Fibroblast of gingiva (primary cell): ENCODE measurements at regions not wholly inside any gene's neighbourhood (a gene's known extent, or its start where the extent isn't known, plus 50 kb on each side); places are given as distances from the start of the nearest gene placed in this dataset.
A peak's percentile ranks its signal among the peaks of the same experiment; 100 is the strongest.

Experiments
- DNase-seq: peaks from one replicate; pipeline ENCODE4 v3.0.0-alpha.2; 2011; ENCODE audit warnings: low read depth

DNA sequence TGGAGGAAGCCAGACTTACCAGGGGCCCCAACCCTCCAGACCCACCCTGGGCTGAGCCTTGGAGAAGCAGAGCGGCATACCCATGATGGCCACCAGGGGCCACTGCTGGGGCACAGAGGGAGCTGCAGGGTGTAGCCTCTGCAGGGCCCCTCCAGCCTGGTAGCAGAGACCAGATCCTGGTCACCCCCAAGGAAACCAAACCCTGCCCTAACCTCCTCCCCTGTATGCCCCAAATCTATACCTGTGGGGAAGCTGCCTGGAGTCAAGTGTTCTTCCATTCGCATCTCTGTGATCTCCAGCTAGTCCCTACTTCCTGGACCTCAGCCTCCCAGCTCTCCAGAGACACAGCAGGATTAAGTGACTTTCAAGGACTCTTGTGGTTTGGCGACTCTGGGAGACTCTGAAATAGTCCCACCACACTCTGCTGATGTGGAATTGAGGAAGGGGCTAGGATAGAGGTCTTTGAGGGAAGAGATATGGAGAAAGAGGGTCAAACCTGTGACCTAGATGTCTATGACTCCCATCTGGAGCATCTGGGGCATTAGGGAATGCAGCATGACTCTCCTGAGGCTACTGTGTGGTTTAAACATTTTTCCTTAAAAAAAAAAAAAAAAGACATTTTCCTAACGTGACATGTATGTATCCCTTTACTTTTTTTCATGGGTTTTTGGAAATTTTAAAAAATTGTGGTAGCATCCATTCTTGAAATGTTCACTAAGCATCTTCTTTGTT lies 119.2 kb upstream of the IPO9 start:
- DNase-seq = peak; percentile 45

DNA sequence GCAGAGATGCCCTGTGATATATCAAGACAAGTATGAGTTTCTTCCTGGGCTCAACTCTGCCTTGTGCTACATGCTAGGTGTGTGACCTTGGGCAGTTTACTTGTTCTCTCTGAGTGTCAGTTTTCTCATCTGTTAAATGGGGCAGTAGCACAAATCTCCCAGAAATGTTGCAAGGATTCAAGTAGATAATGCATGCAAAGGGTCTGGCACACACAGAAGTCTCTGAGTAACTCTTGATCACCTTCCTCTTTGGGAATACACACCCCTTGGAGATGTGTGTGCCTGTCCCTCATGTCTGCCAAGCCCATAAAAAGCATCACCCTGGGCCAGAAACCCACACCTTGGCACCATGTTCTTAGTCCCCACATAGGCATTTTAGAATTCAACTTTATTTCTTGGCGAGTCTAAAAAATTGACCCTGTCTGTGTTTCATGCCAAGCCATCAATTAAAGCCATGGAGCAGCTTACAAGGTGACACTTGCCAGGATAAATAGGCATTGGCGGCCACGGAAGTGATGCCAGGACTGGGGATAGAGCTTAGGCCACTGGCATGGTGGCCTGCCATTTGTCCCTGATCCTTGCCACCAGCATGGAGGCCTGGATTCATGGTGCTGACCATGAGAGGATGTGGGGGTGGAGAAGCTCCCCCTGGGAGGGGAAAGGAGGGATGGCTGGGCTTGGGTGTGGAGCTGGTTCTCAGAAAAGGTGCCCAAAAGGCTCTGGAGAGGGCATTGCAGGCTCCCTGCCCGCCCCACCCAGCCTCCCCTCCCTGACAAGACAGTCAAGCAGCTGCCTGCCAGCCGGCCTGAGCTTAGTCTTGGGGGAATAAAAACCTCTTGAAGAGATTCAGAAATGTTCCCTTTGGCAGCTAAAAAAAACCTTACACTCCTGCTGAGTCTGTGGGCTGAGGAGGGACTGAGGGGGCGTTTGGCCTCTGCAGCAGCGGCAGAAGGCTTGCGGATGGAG lies 118.0 kb upstream of the IPO9 start:
- DNase-seq = peak; percentile 40

DNA sequence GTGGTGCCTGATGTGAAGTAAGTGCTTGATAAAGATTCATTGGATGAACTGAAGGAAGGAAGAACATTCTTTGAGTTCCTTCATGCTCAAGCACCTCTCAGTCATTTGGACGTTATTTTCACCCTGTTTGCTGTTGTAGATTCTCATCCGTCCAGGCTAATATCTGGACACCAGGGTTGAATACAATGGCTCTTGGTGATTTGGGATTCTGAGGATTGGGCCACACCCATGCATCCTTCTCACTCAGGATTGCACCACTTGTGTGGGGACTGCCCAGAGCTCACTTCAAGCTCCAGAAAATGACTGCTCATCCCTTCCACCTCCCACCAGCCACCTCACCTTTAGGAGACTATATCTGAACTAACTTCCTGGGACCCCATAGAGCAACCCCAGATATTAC lies 117.1 kb upstream of the IPO9 start:
- peak; percentile 44 for DNase-seq

DNA sequence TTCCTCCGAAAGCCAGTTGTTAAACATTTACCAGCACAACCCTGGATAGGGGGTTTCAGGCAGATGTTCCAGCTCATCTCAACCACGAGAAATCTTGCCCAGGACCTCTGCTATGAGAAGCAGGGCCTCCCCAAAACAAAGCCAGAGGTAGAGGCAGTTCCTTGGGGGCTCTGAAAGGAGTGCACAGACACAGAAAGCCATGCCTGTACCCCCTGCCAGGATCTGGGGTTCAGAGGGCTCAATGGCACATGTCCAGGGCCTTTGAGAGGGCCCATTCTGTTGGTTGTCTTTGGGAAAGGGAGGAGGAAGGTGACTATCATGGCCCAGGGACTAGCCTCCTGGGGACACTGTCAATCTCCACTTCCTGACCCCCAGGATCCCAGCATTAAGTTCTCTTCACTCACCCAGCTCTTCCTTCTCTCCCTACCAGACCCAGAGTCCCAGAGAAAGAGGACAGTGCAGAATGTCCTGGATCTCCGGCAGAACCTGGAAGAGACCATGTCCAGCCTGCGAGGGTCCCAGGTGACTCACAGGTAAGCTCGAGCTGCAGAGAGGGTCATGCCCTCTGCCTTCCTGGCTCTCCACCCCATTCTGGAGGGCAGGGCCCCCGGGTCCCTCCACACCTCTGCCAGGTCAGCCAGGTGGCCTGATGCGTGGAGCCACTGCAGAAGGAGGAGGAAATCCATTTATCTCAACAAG lies 116.4 kb upstream of the IPO9 start:
- no peak for DNase-seq

DNA sequence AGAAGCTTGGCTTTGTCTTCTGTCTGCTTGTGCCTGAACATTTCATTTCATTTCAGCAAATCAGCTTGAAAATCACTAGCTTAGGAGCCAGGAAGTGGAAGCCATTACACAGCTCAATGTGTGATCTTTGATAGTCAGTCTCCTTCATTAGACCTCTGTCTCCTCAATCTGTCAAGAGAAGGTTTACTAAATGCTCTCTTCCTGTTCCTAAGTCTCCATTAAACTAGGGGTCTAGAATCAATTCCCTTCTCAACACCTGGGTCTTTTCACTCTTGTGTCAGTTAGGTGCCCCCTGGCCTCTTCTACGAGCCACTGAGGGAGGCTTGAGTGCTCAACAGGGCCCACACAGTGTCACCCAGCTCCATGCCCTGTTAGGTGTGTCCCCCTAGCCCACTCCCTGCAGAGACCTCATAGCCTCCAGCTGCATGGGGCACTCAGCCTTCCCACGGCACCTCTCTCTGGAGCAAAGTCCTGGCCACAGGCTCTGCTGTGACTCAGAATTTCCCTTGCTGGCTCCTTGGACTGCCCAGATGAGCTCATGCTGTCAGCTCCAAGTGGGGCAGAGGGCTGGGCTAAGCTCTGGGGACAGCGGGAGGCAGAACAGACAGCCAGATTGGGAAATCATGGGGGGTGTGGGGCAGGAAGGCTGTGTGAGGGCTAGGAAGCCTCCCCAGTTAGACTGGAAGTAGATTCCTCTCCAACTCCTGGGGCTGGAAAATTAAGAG lies 115.7 kb upstream of the IPO9 start:
- DNase-seq = peak; percentile 100

DNA sequence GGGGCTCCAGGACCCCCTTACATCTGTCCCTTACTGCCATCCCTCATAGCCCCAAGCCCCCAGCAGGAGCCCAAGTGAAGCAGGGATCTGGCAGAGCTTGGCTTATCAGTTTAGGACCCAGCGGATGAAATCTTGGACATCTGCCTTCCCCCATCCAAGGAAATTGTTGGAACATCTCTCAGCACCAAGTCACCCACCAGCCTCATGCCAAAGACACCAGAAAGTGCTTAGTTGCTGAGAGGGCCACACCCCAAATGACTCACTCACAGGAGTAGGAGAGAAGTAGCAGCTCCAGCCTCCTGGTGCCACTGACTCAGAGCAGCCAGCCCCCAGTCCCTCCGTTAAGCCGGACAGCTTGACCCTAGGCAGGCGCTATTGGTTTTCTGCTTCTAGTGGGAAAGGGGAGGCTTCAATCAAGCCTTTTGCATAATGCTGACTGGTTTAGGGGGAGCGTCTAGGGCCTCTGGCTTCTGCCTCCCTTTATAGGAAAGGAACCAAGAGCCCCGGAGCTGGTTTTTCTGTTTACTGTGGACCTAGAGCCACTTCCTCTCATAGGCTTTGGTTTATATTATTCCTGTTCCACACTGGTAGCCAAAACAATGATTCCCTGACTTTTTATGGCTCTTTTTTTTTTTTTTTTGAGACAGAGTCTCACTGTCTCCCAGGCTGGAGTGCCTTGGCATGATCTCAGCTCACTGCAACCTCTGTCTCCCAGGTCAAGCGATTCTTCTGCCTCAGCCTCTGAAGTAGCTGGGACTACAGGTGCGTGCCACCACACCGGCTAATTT lies 114.2 kb upstream of the IPO9 start:
- peak; percentile 98 for DNase-seq

DNA sequence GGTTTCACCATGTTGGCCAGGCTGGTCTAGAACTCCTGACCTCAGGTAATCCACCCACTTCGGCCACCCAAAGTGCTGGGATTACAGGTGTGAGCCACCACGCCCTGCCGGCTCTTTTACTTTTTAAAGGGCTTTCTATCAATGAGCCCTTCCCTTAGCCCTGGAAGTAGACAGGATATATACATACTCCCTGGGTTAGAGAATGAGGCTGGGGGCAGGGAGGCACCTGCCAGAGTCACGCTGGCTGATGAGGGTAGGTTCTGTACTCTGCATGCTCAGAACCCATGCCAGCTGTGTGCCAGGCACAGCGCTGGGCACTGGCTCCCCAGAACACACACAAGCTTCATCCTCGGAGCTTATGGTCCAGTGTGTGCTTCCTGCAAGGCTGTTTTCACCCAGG lies 113.6 kb upstream of the IPO9 start:
- DNase-seq = no peak

DNA sequence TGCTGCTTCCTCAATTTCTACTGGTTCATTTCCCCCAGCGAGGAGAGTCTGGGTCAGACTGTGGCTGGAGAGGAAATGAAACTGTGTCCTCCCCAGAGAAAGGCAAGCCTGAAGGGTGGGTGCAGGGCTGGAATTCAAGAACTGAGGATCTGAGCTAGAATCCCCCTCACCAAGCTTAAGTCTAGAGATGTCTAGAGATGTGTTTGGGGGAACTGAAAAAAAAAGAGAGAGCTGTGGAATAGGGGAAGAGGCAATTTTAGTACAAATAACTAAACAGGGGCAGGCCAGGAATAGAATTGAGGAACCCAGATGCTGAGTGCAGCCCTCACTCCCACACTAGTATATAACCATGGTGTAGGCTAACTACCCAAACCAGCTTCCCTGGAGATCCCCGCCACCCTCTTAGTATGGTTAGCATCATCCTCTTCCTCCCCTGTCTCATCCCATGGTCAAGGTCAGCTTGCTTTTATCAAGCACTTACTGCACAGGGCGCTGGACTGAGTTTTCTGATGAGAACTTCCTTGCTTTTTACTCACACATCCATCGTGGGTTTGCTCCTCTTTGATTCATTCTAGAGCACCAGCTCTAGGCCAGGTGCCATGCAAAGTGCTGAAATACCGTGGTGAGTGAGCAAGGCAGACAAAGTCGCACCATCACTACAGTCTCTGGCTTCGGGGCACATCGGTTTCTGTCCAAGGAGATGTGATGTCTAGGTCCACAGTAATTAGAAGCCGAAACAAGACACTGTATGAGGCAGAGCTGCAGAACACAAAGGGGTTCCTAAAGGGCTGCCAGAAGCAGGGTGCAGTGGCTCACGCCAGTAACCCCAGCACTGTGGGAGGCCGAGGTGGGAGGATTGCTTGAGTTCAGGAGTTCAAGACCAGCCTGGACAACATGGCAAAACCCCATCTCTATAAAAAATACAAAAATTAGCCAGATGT lies 112.9 kb upstream of the IPO9 start:
- DNase-seq = no peak

DNA sequence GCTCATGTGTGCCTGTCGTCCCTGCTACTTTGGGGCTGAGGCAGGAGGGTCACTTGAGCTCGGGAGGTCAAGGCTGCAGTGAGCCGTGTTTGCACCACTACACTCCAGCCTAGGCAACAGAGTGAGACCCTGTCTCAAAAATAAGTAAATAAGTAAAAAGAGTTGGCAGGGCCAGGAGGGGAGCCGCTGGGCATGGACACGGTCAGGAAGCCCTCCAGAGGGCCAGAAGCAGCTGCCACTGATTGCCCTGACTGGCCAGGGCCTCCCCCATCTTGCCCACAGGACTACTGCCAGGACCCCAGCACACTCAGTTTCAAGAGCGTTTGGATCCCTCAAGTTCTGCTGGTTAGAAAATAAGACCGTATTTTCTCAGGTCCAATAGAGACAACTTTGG lies 112.2 kb upstream of the IPO9 start:
- no peak for DNase-seq

DNA sequence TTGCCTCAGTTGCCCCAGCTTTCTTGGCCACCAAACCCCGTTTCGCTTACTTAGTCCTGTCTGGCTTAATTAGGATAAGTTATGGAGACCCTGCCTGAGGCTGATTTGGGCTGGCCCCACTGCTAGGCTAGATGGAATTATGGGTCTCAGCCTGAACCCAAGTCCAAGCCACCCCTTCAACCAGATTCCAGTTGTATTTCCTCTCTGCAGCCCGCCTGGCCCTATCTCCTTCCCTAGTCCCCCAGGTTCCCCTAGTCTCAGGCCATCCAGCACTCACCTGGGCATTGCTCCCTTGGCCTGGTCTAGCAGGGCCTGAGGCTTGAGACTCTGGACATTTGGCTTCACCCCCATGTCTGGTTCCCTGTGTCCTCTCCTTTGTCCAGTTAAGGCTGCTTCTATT lies 111.7 kb upstream of the IPO9 start:
- no peak for DNase-seq

DNA sequence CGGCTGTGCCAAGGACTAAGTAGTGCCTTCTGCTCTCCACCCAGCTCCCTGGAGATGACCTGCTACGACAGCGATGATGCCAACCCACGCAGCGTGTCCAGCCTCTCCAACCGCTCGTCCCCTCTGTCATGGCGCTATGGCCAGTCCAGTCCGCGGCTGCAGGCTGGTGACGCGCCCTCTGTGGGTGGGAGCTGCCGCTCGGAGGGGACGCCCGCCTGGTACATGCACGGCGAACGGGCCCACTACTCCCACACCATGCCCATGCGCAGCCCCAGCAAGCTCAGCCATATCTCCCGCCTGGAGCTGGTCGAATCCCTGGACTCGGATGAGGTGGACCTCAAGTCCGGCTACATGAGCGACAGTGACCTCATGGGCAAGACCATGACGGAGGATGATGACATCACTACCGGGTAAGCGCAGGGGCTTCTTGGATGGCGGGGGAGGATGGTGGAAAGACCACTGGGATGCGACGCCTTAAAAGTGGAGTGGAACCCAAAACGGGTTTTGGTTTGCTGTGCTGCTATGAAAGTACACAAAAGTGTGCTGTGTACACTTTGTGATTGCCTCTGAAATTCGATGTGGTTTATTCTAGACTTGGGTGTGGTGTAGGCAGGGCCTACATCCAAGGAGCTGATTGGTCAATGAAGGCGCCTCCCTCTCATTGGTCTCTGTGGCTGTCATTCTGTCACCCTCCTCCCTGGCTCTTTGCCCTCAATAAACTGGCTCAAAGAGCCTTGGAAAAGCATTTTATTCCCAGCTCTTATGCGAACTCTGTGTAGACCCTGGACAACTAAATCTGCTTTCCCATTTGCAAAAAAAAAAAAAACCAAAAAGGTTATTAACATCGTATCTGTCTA lies 110.4 kb upstream of the IPO9 start:
- no peak for DNase-seq

DNA sequence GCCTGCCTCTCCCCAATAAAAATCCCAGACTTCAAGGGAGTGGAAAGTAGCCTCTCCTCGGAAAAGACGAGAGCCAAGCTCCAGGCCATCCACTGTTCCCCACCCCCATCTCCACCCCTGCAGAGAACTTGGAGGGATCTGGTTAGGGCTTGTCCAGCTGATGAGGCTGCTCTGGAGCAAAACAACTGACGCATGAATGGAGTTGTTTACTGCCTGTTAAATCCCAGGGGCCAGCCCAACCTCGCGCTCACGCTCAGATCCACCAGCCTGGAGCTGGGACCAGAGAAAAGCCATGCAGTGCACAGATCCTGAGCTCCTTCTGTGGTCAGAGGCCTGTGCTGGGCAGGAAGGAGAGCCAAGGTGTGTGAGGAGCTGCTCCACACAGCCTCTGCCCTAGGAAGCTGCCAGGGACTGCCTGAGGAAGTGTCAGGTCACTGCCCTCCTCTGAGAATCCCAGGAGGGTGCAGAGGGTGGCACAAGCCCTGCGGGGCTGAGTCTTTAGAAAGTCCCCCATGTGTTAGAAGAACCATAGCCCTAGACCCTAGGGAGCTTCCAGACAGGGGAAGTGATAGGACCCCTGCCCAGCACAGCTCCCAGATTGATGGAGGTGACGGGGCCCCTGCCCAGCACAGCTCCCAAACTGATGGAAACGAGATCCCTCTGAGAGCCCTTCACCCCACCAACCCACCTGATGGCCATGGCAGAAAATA lies 109.0 kb upstream of the IPO9 start:
- peak; percentile 93 for DNase-seq

DNA sequence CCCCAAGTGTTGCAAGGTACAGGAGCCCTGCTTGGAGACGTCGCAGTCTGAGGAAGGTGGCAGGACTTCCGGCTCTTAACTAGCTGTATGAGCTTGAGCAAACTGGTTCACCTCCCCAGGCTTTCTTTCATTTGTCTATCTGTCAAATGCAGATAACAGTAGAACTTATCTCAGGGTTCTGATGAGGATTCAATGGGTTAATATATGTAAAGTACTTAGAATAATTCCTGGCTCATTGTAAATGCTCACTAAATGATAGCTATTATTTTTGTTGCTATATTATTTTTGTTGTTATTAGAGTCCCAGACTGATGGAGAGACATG lies 108.5 kb upstream of the IPO9 start:
- DNase-seq = no peak

DNA sequence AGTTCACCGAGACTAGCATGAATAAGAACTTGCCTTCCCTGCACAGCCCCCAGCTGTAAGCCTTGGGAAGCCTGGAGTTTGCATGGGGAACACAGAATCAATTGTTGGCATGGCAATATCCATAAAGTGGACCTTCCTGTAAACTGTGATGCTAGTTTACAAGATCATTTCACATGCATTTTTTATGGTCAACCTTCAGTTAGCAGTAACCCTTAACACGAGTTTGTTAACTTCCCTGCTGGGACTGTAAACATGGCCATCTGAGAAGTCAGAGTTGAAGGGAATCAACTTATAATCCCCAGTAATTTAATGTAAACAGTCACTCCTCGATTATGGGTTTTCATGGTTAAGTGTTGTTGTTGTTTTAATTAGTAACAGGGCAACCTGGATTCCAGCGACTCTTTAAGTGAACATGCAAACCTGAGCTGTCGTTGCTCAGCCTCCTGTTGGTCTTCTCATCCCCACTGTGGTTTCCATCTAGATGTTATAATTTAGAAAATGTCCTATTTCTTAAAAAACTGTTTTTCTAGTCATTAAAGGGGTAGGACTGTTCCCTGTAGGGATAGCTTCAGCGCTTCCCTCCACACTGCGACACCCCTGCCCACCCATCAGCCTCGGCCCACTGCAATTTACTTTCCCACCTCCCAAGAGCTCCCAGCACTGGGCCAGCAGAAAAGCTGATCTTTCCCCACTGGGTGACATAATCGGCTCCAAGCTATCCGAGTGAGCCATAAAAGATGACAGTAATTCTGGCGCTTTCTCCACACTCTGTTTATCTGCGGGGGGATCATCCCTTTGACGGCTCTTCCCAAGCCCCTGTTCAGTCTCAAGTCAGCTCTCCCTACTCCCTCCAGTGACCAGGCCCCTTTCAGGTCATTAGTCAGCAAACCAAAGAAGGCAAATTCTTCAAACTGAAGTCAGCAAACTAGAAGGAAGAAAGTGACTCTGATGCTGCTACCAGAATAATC lies 107.6 kb upstream of the IPO9 start:
- DNase-seq = peak; percentile 55

DNA sequence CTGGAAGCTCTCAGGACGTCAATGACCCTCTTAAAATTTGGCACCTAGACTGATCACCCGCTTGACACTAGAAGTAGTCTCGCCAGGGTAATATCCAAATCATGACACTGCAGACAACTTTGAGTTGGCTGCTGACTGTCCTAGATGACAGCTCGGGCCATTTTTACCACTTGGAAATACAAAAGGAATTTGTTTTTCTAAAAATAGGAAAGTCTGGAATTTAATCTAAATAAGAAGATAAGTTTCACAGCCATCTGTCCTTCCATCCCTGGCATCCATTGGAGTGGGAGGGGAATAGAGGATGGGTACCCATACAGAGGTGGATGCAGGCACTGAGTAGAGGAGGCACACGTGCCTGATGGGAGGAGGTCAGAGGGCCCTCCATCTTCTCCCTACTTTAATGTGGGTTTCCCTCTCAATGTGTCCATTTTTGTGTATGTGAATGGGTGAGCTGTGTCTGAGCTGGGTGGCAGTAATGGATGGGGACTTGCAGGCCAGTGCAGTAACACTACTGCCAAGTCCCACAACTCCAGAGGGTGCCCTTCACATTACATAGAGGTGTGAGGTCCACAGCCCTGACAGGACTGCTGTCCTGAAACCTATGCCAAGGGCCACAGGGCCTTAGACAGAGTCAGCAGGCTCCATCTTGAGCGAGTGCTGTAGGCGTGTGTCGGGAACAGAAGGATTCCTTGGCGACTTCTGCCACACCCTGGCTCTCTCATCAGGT lies 104.8 kb upstream of the IPO9 start:
- no peak for DNase-seq

DNA sequence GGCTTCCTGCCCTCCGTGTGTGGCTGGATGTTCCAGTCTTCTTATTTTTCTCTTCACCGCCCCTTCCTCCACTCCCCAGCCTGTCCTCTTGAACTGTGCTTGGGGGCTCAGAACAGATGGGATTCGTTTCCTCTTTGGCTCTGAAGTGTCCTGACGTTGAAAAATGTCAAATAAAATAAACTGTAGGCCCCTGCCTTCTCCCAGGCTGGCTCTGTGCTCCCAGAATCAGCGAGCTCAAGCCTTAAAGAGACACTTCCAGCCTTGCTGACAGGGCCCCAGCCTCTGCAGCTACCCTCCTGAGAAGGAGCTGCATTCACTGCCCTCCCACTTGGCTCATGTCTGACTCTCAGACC lies 104.2 kb upstream of the IPO9 start:
- DNase-seq = no peak

DNA sequence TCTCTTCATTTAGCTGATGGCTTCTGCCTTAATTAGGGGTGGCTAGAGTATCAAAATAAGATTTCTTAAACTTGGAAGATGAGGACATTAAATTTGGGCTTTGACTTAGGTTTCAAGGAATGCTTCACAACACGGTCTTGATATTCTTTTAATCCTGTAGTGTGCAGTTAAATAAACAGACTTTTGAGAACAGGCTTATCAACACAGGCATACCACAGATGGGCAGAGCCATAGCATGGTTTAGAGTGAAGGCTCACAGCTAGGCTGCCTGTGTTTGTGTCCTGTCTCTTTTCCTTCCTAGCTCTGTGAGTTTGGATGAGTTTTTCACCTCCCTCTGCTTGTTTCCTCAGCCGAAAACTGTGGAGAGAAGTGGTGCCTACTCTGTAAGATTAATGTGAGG lies 102.3 kb upstream of the IPO9 start:
- DNase-seq = no peak
